ENCODE measurements at regions not wholly inside any gene's neighbourhood (a gene's known extent, or its start where the extent isn't known, plus 50 kb on each side); places are given as distances from the start of the nearest gene placed in this dataset.

DNA sequence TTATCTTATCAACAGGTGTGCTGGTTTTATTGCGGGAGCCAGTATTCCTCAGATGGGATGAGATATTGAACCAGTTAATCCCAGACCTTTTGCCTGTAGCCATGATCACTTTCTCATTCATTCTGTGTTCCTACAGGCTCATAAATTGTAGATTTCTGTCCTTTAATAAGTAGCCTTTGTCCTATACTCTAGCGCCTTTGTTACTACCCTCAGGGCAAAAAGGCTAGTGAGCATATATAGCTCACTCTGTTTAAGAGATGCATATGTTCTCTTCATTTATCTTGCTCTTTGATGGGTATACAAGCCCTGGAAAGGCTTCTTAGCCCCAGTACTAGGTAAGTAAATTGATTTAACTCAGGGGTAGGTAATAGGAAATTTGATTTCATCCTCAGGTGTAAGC lies 95.1 kb downstream of the OXSM start:
- TF ChIP-seq, protein P1, sequence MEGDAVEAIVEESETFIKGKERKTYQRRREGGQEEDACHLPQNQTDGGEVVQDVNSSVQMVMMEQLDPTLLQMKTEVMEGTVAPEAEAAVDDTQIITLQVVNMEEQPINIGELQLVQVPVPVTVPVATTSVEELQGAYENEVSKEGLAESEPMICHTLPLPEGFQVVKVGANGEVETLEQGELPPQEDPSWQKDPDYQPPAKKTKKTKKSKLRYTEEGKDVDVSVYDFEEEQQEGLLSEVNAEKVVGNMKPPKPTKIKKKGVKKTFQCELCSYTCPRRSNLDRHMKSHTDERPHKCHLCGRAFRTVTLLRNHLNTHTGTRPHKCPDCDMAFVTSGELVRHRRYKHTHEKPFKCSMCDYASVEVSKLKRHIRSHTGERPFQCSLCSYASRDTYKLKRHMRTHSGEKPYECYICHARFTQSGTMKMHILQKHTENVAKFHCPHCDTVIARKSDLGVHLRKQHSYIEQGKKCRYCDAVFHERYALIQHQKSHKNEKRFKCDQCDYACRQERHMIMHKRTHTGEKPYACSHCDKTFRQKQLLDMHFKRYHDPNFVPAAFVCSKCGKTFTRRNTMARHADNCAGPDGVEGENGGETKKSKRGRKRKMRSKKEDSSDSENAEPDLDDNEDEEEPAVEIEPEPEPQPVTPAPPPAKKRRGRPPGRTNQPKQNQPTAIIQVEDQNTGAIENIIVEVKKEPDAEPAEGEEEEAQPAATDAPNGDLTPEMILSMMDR (conservative IDR thresholded peaks at IDR 0.05) = no peak
- H3K27ac ChIP-seq = no peak overlapping the region

DNA sequence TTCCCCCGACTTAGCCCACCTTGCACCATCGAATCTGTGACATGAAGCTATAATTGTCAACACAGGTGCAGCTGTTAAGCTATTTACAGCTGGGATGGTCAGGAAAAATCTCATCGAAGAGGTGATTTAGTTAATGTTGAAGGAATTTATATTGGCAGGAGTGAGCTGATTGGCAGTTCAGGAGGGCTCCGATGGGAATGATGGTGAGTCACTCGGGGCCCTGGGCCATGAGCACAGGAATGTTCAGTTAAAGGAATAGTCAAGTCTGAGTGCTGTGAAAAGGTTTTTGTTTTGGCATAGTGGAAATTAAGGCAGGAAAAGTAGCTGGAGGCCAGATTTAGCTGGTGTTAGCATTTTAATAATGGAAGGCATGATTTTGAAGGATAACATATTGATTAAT lies 95.7 kb downstream of the OXSM start:
- H3K27ac ChIP-seq = no peak overlapping the region
- TF ChIP-seq, protein P1 (conservative IDR thresholded peaks at IDR 0.05) = no peak

DNA sequence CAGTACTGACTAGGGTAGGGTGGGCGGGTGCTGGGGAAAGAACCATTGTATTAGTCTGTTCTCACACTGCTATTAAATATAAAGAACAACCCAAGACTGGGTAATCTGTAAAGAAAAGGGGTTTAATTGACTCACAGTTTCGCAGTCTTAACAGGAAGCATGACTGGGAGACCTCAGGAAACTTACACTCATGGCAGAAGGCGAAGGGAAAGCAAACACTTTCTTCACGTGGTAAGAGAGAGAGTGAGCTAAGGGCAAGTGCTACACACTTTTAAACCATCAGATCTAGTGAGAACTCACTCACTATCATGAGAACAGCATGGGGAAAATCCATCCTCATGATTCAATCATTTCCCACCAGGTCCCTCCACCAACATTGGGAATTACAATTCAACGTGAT lies 98.0 kb downstream of the OXSM start:
- peak overlapping the region; percentile 40 for H3K27ac ChIP-seq
- TF ChIP-seq, protein P1 (conservative IDR thresholded peaks at IDR 0.05) = no peak

DNA sequence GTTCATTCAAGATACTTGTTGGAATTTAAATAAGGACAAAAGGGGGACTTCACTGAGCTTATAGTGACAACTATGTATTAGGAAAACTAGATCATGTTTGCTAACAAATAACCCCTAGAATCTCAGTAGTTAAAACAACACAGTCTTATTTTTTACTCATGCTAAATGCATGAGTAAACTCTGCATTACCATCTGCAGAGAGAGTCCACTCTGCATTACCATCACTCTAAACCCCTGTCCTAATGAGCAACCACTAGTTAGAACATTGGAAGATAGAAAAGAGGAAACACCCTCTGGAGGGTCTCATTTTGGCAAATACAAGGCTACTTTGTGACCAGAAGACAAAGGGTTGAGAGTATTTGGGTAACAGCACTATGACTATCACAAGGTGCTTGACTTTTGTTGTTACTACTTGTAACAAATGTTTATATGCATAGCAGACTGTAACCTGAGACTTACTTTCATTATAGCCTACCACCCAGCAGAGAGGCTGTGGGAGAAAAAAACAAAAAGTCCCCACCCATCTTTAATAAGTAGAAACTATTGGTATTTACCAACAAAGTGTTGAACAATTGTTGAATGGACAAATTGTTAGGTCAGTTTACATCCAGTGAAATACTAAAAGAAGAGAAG lies 99.1 kb downstream of the OXSM start:
- no peak overlapping the region for H3K27ac ChIP-seq
- TF ChIP-seq, protein P1 (conservative IDR thresholded peaks at IDR 0.05) = no peak

DNA sequence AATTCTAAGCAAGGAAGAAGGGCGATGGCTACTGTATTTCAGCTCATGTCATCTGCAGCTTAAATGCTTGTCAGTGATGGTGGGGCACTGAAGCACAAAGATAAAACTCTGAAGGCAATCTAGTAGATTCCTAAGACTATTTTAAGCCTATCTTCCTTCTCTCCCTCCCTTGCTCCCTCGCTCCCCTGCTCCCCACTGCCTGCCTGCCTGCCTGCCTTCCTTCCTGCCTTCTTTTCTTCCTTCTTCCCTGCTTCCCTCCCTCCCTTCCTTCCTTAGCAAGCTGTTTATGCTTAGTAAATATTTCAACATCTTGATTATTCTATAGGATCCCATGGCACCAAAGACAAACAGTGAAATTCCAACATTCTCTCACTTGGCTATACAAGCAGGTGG lies 99.6 kb downstream of the OXSM start:
- TF ChIP-seq, protein P1 (conservative IDR thresholded peaks at IDR 0.05) = no peak
- no peak overlapping the region for H3K27ac ChIP-seq

DNA sequence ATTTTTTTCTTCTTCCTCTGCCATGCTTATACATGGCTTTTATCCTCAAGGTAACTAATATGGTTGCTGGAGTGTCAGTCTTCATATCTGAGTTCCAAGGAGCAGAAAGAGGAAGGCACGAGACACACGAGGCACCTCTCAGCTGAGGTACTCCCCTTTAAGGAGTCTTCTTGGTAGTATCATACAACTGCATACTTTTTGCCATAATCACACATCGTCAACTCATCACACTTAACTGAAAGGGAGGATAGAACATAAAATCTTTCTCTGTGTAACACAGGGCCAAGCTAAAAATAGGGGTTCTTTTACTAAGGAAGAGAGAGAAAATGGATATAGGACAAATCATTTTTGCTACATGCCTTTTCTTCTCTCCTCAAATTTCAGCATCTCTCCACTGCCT lies 104.2 kb downstream of the OXSM start:
- TF ChIP-seq, protein P1 (conservative IDR thresholded peaks at IDR 0.05) = no peak
- no peak overlapping the region for H3K27ac ChIP-seq

DNA sequence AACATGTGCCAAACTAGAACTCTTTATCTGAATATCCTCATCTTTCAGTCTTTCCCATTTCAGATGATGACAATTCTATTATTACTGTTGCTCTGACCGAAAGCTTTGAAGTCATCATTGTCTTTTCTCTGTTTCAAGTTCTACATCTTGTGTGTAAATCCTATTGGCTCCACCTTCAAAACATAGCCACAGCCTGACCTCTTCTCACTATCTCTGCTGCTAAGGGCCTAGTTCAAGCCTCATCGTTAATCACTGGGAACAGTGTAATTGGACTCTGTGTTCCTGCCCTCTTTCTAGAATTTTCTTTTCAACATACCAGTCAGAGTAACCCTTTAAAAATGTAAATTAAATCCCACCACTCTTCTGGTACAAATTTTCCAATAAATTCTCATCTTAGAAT lies 105.1 kb downstream of the OXSM start:
- H3K27ac ChIP-seq = no peak overlapping the region
- TF ChIP-seq, protein P1 (conservative IDR thresholded peaks at IDR 0.05) = no peak

Data from VCaP (cell line).